Right cardiac atrium (tissue), 5 donors: ENCODE measurements at regions not wholly inside any gene's neighbourhood (a gene's known extent, or its start where the extent isn't known, plus 50 kb on each side); places are given as distances from the start of the nearest gene placed in this dataset.
"Not testable (repeated sequence)": the region's sequence is repeated elsewhere in the genome, so short reads cannot be mapped to it uniquely, and the experiment has no call there.

Experiments used
- ATAC-seq, 2 donors: fragments of 200-7000 bp; cut with Tn5 transposase; one replicate each; pipeline versions ENCODE4 v1.8.0 to v1.9.1; 2020; ENCODE audit warnings: moderate library complexity in 2 of 2, mild to moderate bottlenecking in 1 of 2
- DNase-seq, 3 donors: peaks; one replicate each; pipeline ENCODE4 v3.0.0-alpha.2; 2020
- H3K27ac ChIP-seq: one replicate; pipeline ENCODE4 v1.5.1; 2013; ENCODE audit warnings: mild to moderate bottlenecking, low read length, control low read depth, moderate library complexity
- H3K27me3 ChIP-seq: one replicate; pipeline ENCODE4 v1.6.1; 2013; ENCODE audit not compliant: control insufficient read depth, insufficient read depth
- H3K4me1 ChIP-seq: one replicate; pipeline ENCODE4 v1.6.1; 2013; ENCODE audit warnings: low read length; ENCODE audit not compliant: control insufficient read depth, insufficient read depth
- H3K4me3 ChIP-seq: one replicate; pipeline ENCODE4 v1.5.1; 2013; ENCODE audit warnings: low read length, control low read depth
- H3K9me3 ChIP-seq: one replicate; pipeline ENCODE4 v1.6.1; 2013; ENCODE audit warnings: low read length; ENCODE audit not compliant: control insufficient read depth
- WGBS: extraction: QIAGEN DNeasy Blood & Tissue Kit; methylation state at CpG from one replicate; pipeline ENCODE4 v1.1.7; 2013; 5-methylcytosine and 5-hydroxymethylcytosine counted together
- intact Hi-C, 4 donors: fragments of 100-400 bp; cut with DNase I; formaldehyde crosslinking; loops; one replicate each; pipeline versions ENCODE4 v1.11.0 to v1.14.0; 2022 to 2023
- donor health status: healthy with polysubstance abuse.
- donor health status: DM: no; HTN: yes; CAD: no.
- donor health status: DM: no; HTN: no; CAD: no.
- donor health status: DM: no; HTN: yes; CAD: no; lungs with severe emphysema.
- donor health status: DM: yes; HTN: yes; CAD: no.

DNA sequence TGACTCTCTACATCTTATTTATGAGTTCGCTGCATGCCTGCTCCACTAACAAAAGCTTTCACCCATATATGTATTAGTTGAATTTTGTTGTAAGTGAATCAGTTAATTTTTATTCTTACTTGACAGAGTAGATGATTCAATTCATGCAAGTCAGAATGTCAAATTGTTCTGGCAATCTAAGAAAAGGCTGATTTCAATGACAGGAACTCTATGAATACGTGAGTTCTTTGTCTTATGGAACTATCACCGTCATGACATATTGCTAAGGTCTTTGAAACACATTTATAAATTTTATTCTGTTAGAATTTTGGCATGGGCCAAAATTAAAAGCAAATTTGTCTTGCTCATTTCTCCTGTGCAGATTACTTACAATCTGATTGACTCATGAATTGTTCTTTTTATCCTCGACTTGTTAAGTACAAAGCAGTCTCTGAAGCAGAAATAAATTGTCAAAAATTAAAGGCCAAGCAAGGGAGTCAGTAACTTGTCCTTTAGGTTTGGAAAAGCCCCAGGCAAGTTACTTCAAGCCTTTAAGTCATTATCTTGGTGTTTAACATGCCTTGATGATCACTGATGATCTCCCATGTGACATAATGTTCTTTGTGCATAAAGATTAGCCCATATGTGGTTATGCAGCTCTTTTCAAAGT is 89.0 kb upstream of the GC start:
- Histone ChIP-seq H3K27ac (no peak overlapping the region), H3K4me1 (no peaks in the 10 kb centered on the region), H3K27me3 (no peaks in the 10 kb centered on the region), H3K9me3 (no peaks in the 10 kb centered on the region), H3K4me3 (no peak overlapping the region)
- ATAC-seq (no peak), DNase-seq (no peak)
- intact Hi-C loops: no loop called here
- WGBS: 75% methylated on average over 4 of the region's 4 CpGs

DNA sequence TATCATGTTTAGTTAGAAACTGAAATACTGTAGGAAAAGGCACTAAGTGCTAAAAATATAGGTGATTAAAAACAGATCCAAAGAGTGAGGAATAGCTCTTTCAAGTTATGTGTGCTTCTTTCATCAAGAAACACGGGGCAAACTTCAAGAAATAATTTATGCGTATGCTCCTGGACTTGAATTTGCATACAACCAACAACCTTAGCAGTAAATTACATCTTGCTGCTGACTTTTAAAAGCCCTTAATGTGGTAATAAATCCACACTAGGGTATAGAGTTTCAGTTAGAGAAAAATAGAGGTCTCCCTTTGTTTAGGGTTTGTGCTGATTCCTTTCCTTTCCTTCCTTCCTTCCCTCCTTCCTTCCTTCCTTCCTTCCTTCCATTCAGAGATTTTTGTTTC is 94.5 kb upstream of the GC start:
- Histone ChIP-seq H3K27ac (no peak overlapping the region), H3K9me3 (no peaks in the 10 kb centered on the region), H3K4me3 (no peak overlapping the region), H3K27me3 (no peaks in the 10 kb centered on the region), H3K4me1 (no peaks in the 10 kb centered on the region)
- WGBS: 80% methylated on average over 2 of the region's 2 CpGs
- ATAC-seq (no peak), DNase-seq (no peak)
- intact Hi-C loops: no loop called here

DNA sequence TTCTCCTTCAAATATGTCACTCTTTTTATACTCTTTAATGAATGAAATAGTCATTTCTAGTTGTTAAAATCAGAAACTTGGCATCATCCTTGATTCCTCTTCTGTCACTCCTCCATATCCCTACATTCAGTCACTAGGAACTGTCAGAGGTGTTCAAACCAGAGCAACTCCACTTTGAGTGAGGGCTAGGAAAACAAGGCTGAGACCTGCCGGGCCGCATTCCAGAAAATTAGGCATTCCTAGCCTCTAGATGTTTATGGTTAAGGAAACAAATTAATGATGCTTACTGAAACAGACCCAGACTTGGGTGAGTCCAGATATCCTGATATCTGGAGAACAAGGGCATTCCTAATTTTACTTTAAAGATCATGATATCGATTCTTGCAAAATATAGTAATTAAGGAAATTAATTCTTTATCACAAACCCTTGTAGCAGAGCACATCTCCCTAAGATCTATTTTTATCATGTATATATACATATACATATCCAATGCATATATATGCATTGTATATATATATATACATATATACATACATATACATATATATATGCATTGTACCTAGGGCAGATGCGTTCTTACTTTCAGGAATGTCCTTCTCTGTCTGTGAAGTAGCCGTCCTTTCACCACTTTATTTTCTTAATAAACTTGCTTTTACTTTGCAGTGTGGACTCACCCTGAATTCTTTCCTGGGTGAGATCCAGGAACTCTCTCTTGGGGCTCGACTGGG is 98.4 kb upstream of the GC start:
- Histone ChIP-seq H3K27me3 (no peaks in the 10 kb centered on the region), H3K9me3 (no peaks in the 10 kb centered on the region), H3K4me3 (no peak overlapping the region), H3K27ac (no peak overlapping the region), H3K4me1 (no peaks in the 10 kb centered on the region)
- DNase-seq (no peak), ATAC-seq (no peak)
- WGBS: 81% methylated on average over 6 of the region's 6 CpGs
- intact Hi-C loops: no loop called here

DNA sequence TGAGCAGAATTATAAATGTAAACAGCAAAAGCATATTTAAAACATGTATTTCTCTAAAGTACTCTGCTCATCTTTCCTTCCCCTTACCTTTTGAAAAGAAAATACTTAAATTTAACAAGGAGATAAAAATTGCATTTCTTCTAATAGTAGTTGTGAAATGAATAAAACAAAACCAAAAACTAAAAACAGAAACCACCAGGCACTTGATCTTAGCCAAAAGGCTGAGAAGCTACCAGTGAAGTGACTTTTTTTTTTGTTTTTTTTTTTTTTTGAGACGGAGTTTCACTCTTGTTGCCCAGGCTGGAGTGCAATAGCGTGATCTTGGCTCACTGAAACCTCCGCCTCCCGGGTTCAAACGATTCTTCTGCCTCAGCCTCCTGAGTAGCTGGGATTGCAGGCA is 116.5 kb upstream of the GC start:
- ATAC-seq, H3K9me3 ChIP-seq, intact Hi-C loops, H3K4me3 ChIP-seq, H3K27me3 ChIP-seq, H3K27ac ChIP-seq, H3K4me1 ChIP-seq, DNase-seq: not testable (repeated sequence)
- 82% methylated on average over 5 of the region's 5 CpGs for WGBS

DNA sequence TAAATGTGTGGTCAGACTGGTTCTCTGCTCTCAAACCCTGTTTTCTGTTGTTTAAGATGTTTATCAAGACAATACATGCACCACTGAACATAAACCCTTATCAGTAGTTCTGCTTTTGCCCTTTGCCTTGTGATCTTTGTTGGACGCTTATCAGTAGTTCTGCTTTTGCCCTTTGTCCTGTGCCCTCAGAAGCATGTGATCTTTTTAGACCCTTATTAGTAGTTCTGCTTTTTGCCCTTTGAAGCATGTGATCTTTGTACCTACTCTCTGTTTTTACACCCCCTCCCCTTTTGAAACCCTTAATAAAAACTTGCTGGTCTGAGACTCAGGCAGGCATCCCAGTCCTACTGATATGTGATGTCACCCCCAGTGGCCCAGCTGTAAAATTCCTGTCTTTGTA is 121.7 kb upstream of the GC start:
- H3K4me3 ChIP-seq, H3K27me3 ChIP-seq, H3K9me3 ChIP-seq, ATAC-seq, intact Hi-C loops, H3K27ac ChIP-seq, DNase-seq, H3K4me1 ChIP-seq: not testable (repeated sequence)
- WGBS: 87% methylated on average over 1 of the region's 1 CpG

DNA sequence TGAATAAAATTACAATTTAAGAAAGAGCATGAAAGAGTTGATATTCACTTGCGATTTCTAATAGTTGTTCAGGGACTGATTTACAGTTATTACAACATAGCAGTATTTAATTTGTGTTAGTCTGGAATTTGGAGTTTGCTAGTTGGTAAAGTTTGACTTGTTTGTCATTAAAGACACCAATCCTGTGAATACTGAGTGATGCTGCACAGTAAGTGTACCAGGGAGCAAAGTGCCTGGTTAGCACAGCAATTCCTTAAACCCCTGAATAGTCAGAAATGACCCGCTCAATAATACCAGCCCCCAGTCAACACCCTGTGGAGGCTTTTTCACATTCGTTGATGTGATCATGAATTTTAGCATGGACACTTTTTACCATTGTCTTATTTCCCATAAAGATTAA is 122.2 kb upstream of the GC start:
- no peaks in the 10 kb centered on the region for H3K9me3 ChIP-seq
- H3K4me1 ChIP-seq: no peaks in the 10 kb centered on the region
- ATAC-seq: no peak
- DNase-seq: no peak
- no peak overlapping the region for H3K4me3 ChIP-seq
- H3K27ac ChIP-seq: no peak overlapping the region
- intact Hi-C loops: no loop called here
- H3K27me3 ChIP-seq: no peaks in the 10 kb centered on the region
- 87% methylated on average over 3 of the region's 3 CpGs for WGBS

DNA sequence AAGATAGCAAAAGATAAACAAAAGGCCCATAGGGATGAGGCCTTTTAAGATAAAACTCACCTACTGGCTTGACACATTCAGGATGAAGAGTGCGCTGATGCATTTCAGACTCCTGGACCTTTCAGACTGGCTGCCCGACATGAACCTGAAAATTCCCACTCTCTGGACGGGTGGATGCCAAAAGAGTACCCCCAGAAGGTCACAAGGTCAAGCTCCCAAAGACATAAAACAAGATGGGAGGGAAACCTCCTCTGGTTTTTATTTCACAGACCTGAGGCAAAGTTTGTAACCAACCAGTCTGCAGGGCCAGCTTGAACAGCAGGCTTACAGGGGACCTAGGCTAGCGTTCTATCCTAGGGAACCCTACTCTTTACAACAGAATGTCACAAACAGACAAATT is 123.2 kb upstream of the GC start:
- no peak overlapping the region for H3K27ac ChIP-seq
- no peaks in the 10 kb centered on the region for H3K27me3 ChIP-seq
- no peak overlapping the region for H3K4me3 ChIP-seq
- H3K4me1 ChIP-seq: no peaks in the 10 kb centered on the region
- DNase-seq: no peak
- no peak for ATAC-seq
- intact Hi-C loops: no loop called here
- WGBS: 66% methylated on average over 4 of the region's 4 CpGs
- H3K9me3 ChIP-seq: no peaks in the 10 kb centered on the region

DNA sequence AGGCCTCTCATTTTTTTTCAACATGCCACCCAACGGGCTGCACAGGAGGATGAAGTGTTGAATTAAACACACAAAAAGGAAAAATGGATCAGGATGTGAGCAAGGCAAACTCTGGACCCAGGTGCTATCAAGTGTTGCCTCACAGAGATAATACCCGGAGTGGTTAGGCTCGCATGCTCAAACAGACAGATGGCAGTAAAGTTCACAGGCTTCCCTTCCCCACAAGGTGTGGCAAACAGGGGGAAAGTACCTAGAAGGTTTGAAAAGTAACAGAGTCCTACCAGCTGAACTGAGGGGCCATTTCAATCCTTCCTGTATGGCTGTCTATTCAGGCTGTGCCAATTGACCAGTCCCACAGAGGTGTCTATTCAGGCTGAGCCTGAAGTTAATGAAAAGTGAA is 123.9 kb upstream of the GC start:
- DNase-seq (no peak), ATAC-seq (no peak)
- intact Hi-C loops: no loop called here
- Histone ChIP-seq H3K27ac (no peak overlapping the region), H3K27me3 (no peaks in the 10 kb centered on the region), H3K4me3 (no peak overlapping the region), H3K9me3 (no peaks in the 10 kb centered on the region), H3K4me1 (no peaks in the 10 kb centered on the region)
- 59% methylated on average over 3 of the region's 3 CpGs for WGBS

DNA sequence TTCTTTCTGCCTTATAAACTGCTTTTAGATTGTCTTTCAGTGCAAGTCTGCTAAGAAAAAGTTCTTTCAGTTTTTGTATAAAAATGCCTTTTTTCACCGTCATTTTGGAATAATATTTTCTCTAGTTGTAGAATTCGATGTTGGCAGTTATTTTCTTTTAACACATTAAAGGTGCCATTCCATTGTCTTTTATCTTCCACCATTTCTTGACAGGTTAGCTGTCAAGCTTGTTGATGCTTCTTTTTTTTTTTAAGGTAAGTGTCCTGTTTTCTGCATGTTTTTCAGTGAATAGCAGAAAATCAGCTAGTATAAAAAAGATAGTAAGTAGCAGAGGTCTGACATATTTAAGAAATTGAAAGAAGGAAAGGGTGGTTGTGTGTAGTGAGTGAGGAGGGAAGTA is 118.5 kb upstream of the NPFFR2 start:
- no peaks in the 10 kb centered on the region for H3K27me3 ChIP-seq
- ATAC-seq (no peak), DNase-seq (no peak)
- no peaks in the 10 kb centered on the region for H3K4me1 ChIP-seq
- H3K9me3 ChIP-seq: no peaks in the 10 kb centered on the region
- no peak overlapping the region for H3K4me3 ChIP-seq
- H3K27ac ChIP-seq: no peak overlapping the region
- intact Hi-C loops: no loop called here
- 75% methylated on average over 2 of the region's 2 CpGs for WGBS

DNA sequence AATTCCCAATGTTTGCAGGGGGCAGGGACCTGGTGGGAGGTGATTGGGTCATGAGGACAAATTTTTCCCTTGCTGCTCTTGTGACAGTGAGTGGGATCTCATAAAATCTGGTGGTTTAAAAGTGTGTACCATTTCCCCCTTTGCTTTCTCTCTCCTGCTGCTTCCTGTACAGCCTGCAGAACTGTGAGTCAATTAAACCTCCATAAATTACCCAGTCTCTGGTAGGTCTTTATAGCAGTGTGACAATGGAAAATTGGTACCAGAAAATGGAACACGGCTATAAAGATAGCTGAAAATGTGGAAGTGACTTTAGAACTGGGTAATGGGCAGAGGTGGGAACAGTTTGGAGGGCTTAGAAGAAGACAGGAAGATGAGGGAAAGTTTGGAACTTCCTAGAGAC is 108.7 kb upstream of the NPFFR2 start:
- WGBS: 70% methylated on average over 1 of the region's 1 CpG
- H3K27ac ChIP-seq: no peak overlapping the region
- no peaks in the 10 kb centered on the region for H3K4me1 ChIP-seq
- no peaks in the 10 kb centered on the region for H3K9me3 ChIP-seq
- no peak overlapping the region for H3K4me3 ChIP-seq
- ATAC-seq (no peak), DNase-seq (no peak)
- no peaks in the 10 kb centered on the region for H3K27me3 ChIP-seq
- intact Hi-C loops: no loop called here

DNA sequence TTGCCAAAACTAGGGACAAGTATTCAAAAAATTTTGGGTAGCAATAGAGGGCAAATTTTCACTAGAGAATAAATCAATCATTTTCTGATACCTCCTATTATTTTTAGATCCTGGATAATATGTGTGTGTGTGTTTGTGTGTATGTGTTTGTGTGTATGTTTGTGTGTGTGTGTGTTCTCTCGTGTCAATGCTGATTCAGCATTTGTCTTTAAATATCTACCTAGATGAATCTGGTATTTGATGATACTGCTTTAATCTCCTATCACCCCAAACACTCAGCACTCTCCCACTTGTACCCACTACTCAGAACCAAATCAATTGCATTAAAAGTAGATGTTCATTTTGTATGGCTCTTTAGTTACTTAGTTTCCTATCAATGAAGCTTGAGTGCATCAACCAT is 101.3 kb upstream of the NPFFR2 start:
- H3K9me3 ChIP-seq: no peaks in the 10 kb centered on the region
- WGBS: 66% methylated on average over 1 of the region's 1 CpG
- intact Hi-C loops: no loop called here
- H3K4me1 ChIP-seq: no peaks in the 10 kb centered on the region
- ATAC-seq: no peak
- H3K27me3 ChIP-seq: no peaks in the 10 kb centered on the region
- H3K27ac ChIP-seq: no peak overlapping the region
- no peak overlapping the region for H3K4me3 ChIP-seq
- no peak for DNase-seq

DNA sequence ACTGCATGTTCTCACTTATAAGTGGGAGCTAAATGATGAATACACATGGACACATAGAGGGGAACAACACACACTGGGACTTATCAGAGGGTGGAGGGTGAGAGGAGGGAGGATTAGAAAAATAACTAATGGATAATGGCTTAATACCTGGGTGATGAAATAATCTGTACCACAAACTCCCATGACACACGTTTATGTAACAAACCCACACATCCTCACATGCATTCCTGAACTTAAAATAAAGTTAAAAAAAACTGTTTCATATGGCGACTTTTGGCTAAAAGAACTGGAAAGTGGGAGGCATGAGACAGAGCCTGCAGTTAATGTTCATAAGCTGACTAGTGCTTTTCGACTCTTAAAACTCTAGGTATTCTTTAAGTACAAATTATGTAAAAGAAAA is 98.9 kb upstream of the NPFFR2 start:
- intact Hi-C loops: no loop called here
- ATAC-seq (no peak), DNase-seq (no peak)
- WGBS: 61% methylated on average over 3 of the region's 3 CpGs
- no peaks in the 10 kb centered on the region for H3K27me3 ChIP-seq
- H3K4me1 ChIP-seq: no peaks in the 10 kb centered on the region
- H3K27ac ChIP-seq: no peak overlapping the region
- H3K4me3 ChIP-seq: no peak overlapping the region
- H3K9me3 ChIP-seq: no peaks in the 10 kb centered on the region
